HEK293T (cell line): ENCODE measurements at regions not wholly inside any gene's neighbourhood (a gene's known extent, or its start where the extent isn't known, plus 50 kb on each side); places are given as distances from the start of the nearest gene placed in this dataset.

Source experiments
- ARNT ChIP-seq: fragments of 450-650 bp; IDR thresholded peaks from 2 replicates; pipeline ENCODE4 v1.6.1; 2017; ENCODE audit warnings: mild to moderate bottlenecking
- BHLHE40 ChIP-seq: fragments of 450-650 bp; IDR thresholded peaks from 2 replicates; pipeline ENCODE4 v1.6.1; 2016; ENCODE audit warnings: mild to moderate bottlenecking, moderate library complexity, borderline replicate concordance
- CTBP1 ChIP-seq: fragments of 450-650 bp; IDR thresholded peaks from 2 replicates; pipeline ENCODE4 v1.6.1; 2016; ENCODE audit warnings: borderline replicate concordance
- ELF4 ChIP-seq: fragments of 450-650 bp; IDR thresholded peaks from 2 replicates; pipeline ENCODE4 v1.6.1; 2017; ENCODE audit warnings: antibody characterized with exemption
- FOXA1 ChIP-seq: fragments of 450-650 bp; IDR thresholded peaks from 2 replicates; pipeline ENCODE4 v1.6.1; 2016; ENCODE audit warnings: mild to moderate bottlenecking
- FOXK2 ChIP-seq: fragments of 450-650 bp; IDR thresholded peaks from 2 replicates; pipeline ENCODE4 v1.6.1; 2016; ENCODE audit warnings: mild to moderate bottlenecking
- FOXM1 ChIP-seq: fragments of 450-650 bp; IDR thresholded peaks from 2 replicates; pipeline ENCODE4 v1.6.1; 2017; ENCODE audit warnings: mild to moderate bottlenecking, borderline replicate concordance
- L3MBTL2 ChIP-seq: fragments of 450-650 bp; conservative IDR thresholded peaks from 2 replicates; pipeline ENCODE4 v1.6.1; 2016; ENCODE audit warnings: mild to moderate bottlenecking
- SP1 ChIP-seq: fragments of 450-650 bp; IDR thresholded peaks from 2 replicates; pipeline ENCODE4 v1.6.1; 2017
- SUZ12 ChIP-seq: fragments of 450-650 bp; IDR thresholded peaks from 2 replicates; pipeline ENCODE4 v1.6.1; 2016; ENCODE audit warnings: mild to moderate bottlenecking
- TARDBP ChIP-seq: fragments of 450-650 bp; IDR thresholded peaks from 2 replicates; pipeline ENCODE4 v1.6.1; 2016
- ZNF384 ChIP-seq: fragments of 450-650 bp; IDR thresholded peaks from 2 replicates; pipeline ENCODE4 v1.6.1; 2016
- TF ChIP-seq, protein P1 (sequence below): fragments of 450-650 bp; IDR thresholded peaks from 2 replicates; pipeline ENCODE4 v1.6.1; 2016

DNA sequence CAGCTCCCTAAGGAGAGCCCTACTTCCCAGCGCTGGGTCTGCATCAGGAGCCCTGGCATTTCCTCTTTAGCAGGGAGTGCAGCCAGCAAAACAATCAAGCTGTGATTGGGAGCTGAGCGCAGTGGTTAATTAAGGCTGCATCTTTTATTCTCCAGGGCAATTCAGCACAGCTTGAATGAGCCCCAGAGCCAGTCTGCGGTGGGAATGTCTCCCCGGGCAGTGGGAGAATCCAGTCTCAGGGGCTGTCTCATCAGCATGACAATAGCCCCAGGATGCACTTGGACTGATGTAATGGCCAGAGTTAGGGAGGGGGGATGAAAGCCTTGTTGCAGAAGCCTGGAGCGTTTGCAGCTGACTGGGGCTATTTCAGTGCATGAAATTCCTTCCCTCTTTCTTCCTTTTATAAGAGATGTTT lies 292.6 kb upstream of the SOX9 start:
- TF ChIP-seq FOXA1 (no peak), SUZ12 (no peak), SP1 (no peak), ARNT (no peak), FOXM1 (no peak), ELF4 (no peak), L3MBTL2 (no peak), BHLHE40 (no peak), FOXK2 (no peak), ZNF384 (no peak), TARDBP (no peak), CTBP1 (no peak)
- TF ChIP-seq, protein P1, sequence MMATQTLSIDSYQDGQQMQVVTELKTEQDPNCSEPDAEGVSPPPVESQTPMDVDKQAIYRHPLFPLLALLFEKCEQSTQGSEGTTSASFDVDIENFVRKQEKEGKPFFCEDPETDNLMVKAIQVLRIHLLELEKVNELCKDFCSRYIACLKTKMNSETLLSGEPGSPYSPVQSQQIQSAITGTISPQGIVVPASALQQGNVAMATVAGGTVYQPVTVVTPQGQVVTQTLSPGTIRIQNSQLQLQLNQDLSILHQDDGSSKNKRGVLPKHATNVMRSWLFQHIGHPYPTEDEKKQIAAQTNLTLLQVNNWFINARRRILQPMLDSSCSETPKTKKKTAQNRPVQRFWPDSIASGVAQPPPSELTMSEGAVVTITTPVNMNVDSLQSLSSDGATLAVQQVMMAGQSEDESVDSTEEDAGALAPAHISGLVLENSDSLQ: no peak
